IMR-90 (cell line): ENCODE measurements at regions not wholly inside any gene's neighbourhood (a gene's known extent, or its start where the extent isn't known, plus 50 kb on each side); places are given as distances from the start of the nearest gene placed in this dataset.

Source experiments
- ATAC-seq: fragments of 200-7000 bp; cut with Tn5 transposase; 2 replicates; pipeline ENCODE4 v1.9.1; 2020; ENCODE audit warnings: low read depth, mild to moderate bottlenecking, moderate library complexity
- BruUV-seq: library from RNA; stranded (reverse); fragments of 400-500 nt; replicated peaks from 2 replicates; lab custom pipeline; 2021; lab: Mats Ljungman, UMichigan
- CTCF ChIA-PET: fragments of 300-600 bp; formaldehyde crosslinking; extraction: SDS; loops from one replicate; lab custom pipeline; 2021; ENCODE audit warnings: antibody characterized with exemption; lab: Yijun Ruan, JAX
- POLR2A ChIA-PET: fragments of 300-600 bp; sonication (Branson Sonifier 250); formaldehyde crosslinking; loops from one replicate; lab custom pipeline; 2022; ENCODE audit warnings: antibody characterized with exemption; ENCODE audit not compliant: unreplicated experiment; lab: Charles Lee
- DNase-seq: peaks from one replicate; pipeline ENCODE4 v3.0.0; 2013
- H2AFZ ChIP-seq: replicated peaks from 2 replicates; pipeline ENCODE3; 2013; ENCODE audit warnings: low read length, mild to moderate bottlenecking; ENCODE audit not compliant: poor library complexity
- H2AK5ac ChIP-seq: 2 replicates; pipeline ENCODE4 v1.6.1; 2013; ENCODE audit warnings: low read depth, low read length, inconsistent platforms
- H2AK9ac ChIP-seq: replicated peaks from 2 replicates; pipeline ENCODE3; 2013; ENCODE audit warnings: mild to moderate bottlenecking, low read depth, low read length, moderate library complexity; ENCODE audit not compliant: poor library complexity
- H2BK120ac ChIP-seq: 2 replicates; pipeline ENCODE4 v1.6.1; 2013; ENCODE audit warnings: low read depth, low read length, inconsistent platforms
- H2BK15ac ChIP-seq: 3 replicates; pipeline ENCODE4 v1.6.1; 2013; ENCODE audit warnings: low read depth, low read length, inconsistent platforms
- H2BK20ac ChIP-seq: 2 replicates; pipeline ENCODE4 v1.6.1; 2013; ENCODE audit warnings: low read depth, mild to moderate bottlenecking, inconsistent platforms, low read length, moderate library complexity
- H2BK5ac ChIP-seq: 2 replicates; pipeline ENCODE4 v1.6.1; 2013; ENCODE audit warnings: mild to moderate bottlenecking, low read depth, low read length, inconsistent platforms; ENCODE audit not compliant: poor library complexity, severe bottlenecking
- H3K14ac ChIP-seq: replicated peaks from 2 replicates; pipeline ENCODE4 v1.6.1; 2013; ENCODE audit warnings: low read depth, low read length, inconsistent platforms
- H3K18ac ChIP-seq: 2 replicates; pipeline ENCODE4 v1.6.1; 2013; ENCODE audit warnings: low read depth, low read length, control low read depth
- H3K23ac ChIP-seq: 2 replicates; pipeline ENCODE4 v1.6.1; 2013; ENCODE audit warnings: low read depth, low read length, inconsistent platforms
- H3K27ac ChIP-seq: 2 replicates; pipeline ENCODE4 v1.5.1; 2013; ENCODE audit warnings: mild to moderate bottlenecking, control low read depth, low read length; ENCODE audit not compliant: insufficient read depth
- H3K27me3 ChIP-seq: 2 replicates; pipeline ENCODE4 v1.6.1; 2013; ENCODE audit warnings: low read length; ENCODE audit not compliant: control insufficient read depth, insufficient read depth
- H3K36me3 ChIP-seq: 2 replicates; pipeline ENCODE4 v1.6.1; 2013; ENCODE audit warnings: low read length, mixed read lengths; ENCODE audit not compliant: control insufficient read depth, insufficient read depth
- H3K4ac ChIP-seq: 2 replicates; pipeline ENCODE4 v1.6.1; 2013; ENCODE audit warnings: low read depth, low read length, inconsistent platforms
- H3K4me1 ChIP-seq: 2 replicates; pipeline ENCODE4 v1.6.1; 2013; ENCODE audit warnings: low read length, mixed read lengths; ENCODE audit not compliant: control insufficient read depth, insufficient read depth
- H3K4me2 ChIP-seq: 2 replicates; pipeline ENCODE4 v1.6.1; 2013; ENCODE audit warnings: low read depth, mild to moderate bottlenecking, control low read depth, low read length, moderate library complexity
- H3K4me3 ChIP-seq: 2 replicates; pipeline ENCODE4 v1.5.1; 2013; ENCODE audit warnings: low read depth, mild to moderate bottlenecking, control low read depth, low read length, moderate library complexity; ENCODE audit not compliant: insufficient read depth
- H3K56ac ChIP-seq: 2 replicates; pipeline ENCODE4 v1.6.1; 2013; ENCODE audit warnings: low read length, inconsistent platforms; ENCODE audit not compliant: insufficient read depth; ENCODE audit errors: extremely low read depth
- H3K79me1 ChIP-seq, 2 experiments: 2 replicates each; pipeline ENCODE4 v1.6.1; 2013; ENCODE audit warnings: low read length in 2 of 2, inconsistent platforms in 1 of 2, low read depth in 1 of 2
- H3K9ac ChIP-seq: 2 replicates; pipeline ENCODE4 v1.6.1; 2013; ENCODE audit warnings: low read depth, low read length, control low read depth
- H3K9me1 ChIP-seq: 2 replicates; pipeline ENCODE4 v1.6.1; 2013; ENCODE audit warnings: low read length, inconsistent platforms; ENCODE audit not compliant: insufficient read depth
- H3K9me3 ChIP-seq: 2 replicates; pipeline ENCODE4 v1.6.1; 2013; ENCODE audit warnings: low read length; ENCODE audit not compliant: control insufficient read depth, insufficient read depth
- H4K20me1 ChIP-seq: 2 replicates; pipeline ENCODE4 v1.6.1; 2013; ENCODE audit warnings: low read length, inconsistent platforms; ENCODE audit not compliant: insufficient read depth
- H4K5ac ChIP-seq: 2 replicates; pipeline ENCODE4 v1.6.1; 2013; ENCODE audit warnings: mild to moderate bottlenecking, low read depth, low read length, control low read depth
- H4K8ac ChIP-seq, 2 experiments: 2 replicates each; pipeline ENCODE4 v1.6.1; 2013; ENCODE audit warnings: low read depth in 2 of 2, low read length in 2 of 2, control low read depth in 1 of 2, inconsistent platforms in 1 of 2
- H4K91ac ChIP-seq: 2 replicates; pipeline ENCODE4 v1.6.1; 2013; ENCODE audit warnings: low read depth, low read length, inconsistent platforms; ENCODE audit not compliant: insufficient read depth
- CEBPB ChIP-seq: IDR thresholded peaks from 2 replicates; pipeline ENCODE4 v1.6.1; 2012; ENCODE audit warnings: low read depth, low read length, improper control_type of control experiment
- CHD1 ChIP-seq: IDR thresholded peaks from 2 replicates; pipeline ENCODE4 v1.6.1; 2012; ENCODE audit warnings: low read depth, low read length, improper control_type of control experiment
- MAFK ChIP-seq: IDR thresholded peaks from 2 replicates; pipeline ENCODE4 v1.6.1; 2012; ENCODE audit warnings: low read depth, low read length, improper control_type of control experiment
- MAZ ChIP-seq: IDR thresholded peaks from 2 replicates; pipeline ENCODE4 v1.6.1; 2012; ENCODE audit warnings: low read depth, mild to moderate bottlenecking, low read length, improper control_type of control experiment, moderate library complexity, borderline replicate concordance
- NFE2L2 ChIP-seq: fragments of 150-350 bp; IDR thresholded peaks from 2 replicates; pipeline ENCODE4 v1.6.1; 2016; ENCODE audit warnings: low read depth, mild to moderate bottlenecking, low read length
- POLR2A ChIP-seq: IDR thresholded peaks from 2 replicates; pipeline ENCODE4 v1.6.1; 2012; ENCODE audit warnings: mild to moderate bottlenecking, low read depth, low read length
- RAD21 ChIP-seq: IDR thresholded peaks from 2 replicates; pipeline ENCODE4 v1.6.1; 2012; ENCODE audit warnings: low read length, improper control_type of control experiment
- RFX5 ChIP-seq: IDR thresholded peaks from 2 replicates; pipeline ENCODE4 v1.8.0; 2012; ENCODE audit warnings: low read depth, mild to moderate bottlenecking, low read length, moderate library complexity
- SMC3 ChIP-seq: fragments of 150-350 bp; IDR thresholded peaks from 2 replicates; pipeline ENCODE4 v1.6.1; 2016; ENCODE audit warnings: low read depth, mild to moderate bottlenecking, antibody characterized with exemption, low read length, moderate library complexity
- WGBS, 2 experiments: methylation state at CpG; one replicate each; pipeline versions ENCODE4 v1.1.5 to v1.1.7; 2013; ENCODE audit warnings: missing lambda C conversion rate in 2 of 2; ENCODE audit not compliant: insufficient read length in 1 of 2; ENCODE audit errors: extremely low coverage in 2 of 2; 5-methylcytosine and 5-hydroxymethylcytosine counted together
- dilution Hi-C: fragments of 300-500 bp; cut with HindIII; formaldehyde crosslinking; loops from one replicate; pipeline ENCODE4 v1.14.3; 2018; ENCODE audit warnings: low sequenced_read_pairs; ENCODE audit not compliant: unreplicated experiment
- in situ Hi-C: fragments of 300-500 bp; cut with MboI; formaldehyde crosslinking; loops from 3 replicates; pipeline ENCODE4 v1.14.3; 2019; ENCODE audit warnings: low sequenced_read_pairs, inconsistent platforms, mixed read lengths
- intact Hi-C: fragments of 100-400 bp; cut with micrococcal nuclease; formaldehyde crosslinking; loops from 2 replicates; pipeline ENCODE4 v1.10.0; 2022
- TF ChIP-seq, protein P1 (sequence below): fragments of 150-350 bp; IDR thresholded peaks from 2 replicates; pipeline ENCODE4 v1.6.1; 2017; ENCODE audit warnings: mild to moderate bottlenecking, antibody characterized with exemption, low read length, low read depth

DNA sequence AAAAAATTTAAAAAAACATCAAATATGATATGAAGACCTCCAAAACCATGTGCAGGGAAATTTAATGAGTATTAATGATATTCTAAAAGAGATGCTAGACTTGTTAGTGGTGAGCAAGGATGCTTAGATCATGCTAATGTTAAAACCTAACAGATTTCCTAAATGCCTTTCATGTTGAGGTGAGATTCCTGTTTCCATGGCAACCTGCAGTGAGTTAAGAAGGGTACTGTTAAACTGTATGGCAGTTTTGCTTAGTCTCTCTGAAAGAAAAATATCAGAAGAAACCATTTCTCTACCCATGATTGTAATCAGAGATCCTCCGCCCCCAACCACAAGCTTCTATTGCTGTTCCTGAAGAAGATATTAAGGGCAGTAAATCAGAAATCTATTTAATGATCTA, 321.6 kb upstream of the LRRC7 start:
- H3K4me1 ChIP-seq = no peaks in the 10 kb centered on the region
- no peak overlapping the region for H3K4me3 ChIP-seq
- no peaks in the 10 kb centered on the region for H3K36me3 ChIP-seq
- no peak overlapping the region for H2BK20ac ChIP-seq
- no peaks in the 10 kb centered on the region for H3K9me3 ChIP-seq
- H4K8ac ChIP-seq = no peak overlapping the region
- no peak overlapping the region for H3K56ac ChIP-seq
- H4K20me1 ChIP-seq = no peaks in the 10 kb centered on the region
- H4K91ac ChIP-seq = no peak overlapping the region
- no peak overlapping the region for H3K4ac ChIP-seq
- H3K4me2 ChIP-seq = no peak overlapping the region
- H3K9me1 ChIP-seq = no peaks in the 10 kb centered on the region
- no peak overlapping the region for H3K9ac ChIP-seq
- dilution Hi-C loops (no loop called here), intact Hi-C loops (no loop called here), in situ Hi-C loops (no loop called here)
- POLR2A ChIA-PET = no interaction called here
- no peak overlapping the region for H2BK5ac ChIP-seq
- H3K23ac ChIP-seq = no peak overlapping the region
- no peak overlapping the region for H3K14ac ChIP-seq
- no peak overlapping the region for H2AFZ ChIP-seq
- no CpG with 5 or more reads among the region's 1 CpG for WGBS, 2 experiments
- no peaks in the 10 kb centered on the region for H3K27me3 ChIP-seq
- no peaks in the 10 kb centered on the region for H3K79me1 ChIP-seq
- H2AK5ac ChIP-seq = no peak overlapping the region
- no peak for ATAC-seq
- no peak overlapping the region for H3K27ac ChIP-seq
- no TSS peak for BruUV-seq
- no peak overlapping the region for H2BK120ac ChIP-seq
- no peak overlapping the region for H3K18ac ChIP-seq
- H2AK9ac ChIP-seq = no peak overlapping the region
- no peak overlapping the region for H2BK15ac ChIP-seq
- TF ChIP-seq, protein P1, sequence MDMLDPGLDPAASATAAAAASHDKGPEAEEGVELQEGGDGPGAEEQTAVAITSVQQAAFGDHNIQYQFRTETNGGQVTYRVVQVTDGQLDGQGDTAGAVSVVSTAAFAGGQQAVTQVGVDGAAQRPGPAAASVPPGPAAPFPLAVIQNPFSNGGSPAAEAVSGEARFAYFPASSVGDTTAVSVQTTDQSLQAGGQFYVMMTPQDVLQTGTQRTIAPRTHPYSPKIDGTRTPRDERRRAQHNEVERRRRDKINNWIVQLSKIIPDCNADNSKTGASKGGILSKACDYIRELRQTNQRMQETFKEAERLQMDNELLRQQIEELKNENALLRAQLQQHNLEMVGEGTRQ = no peak
- TF ChIP-seq MAFK (no peak), NFE2L2 (no peak), RAD21 (no peak), MAZ (no peak), SMC3 (no peak), CHD1 (no peak), POLR2A (no peak), CEBPB (no peak), RFX5 (no peak)
- no peak overlapping the region for H4K5ac ChIP-seq
- DNase-seq = no peak
- CTCF ChIA-PET = no interaction called here
